GM10248 (cell line): ENCODE measurements at regions not wholly inside any gene's neighbourhood (a gene's known extent, or its start where the extent isn't known, plus 50 kb on each side); places are given as distances from the start of the nearest gene placed in this dataset.

Experiments used
- CTCF ChIA-PET: fragments of 300-600 bp; sonication (Branson Sonifier 250); formaldehyde crosslinking; extraction: SDS; loops from one replicate; lab custom pipeline; 2021; ENCODE audit warnings: antibody characterized with exemption; lab: Yijun Ruan, JAX
- POLR2A ChIA-PET: fragments of 350-650 bp; sonication (Branson Sonifier 250); formaldehyde crosslinking; extraction: SDS; loops from one replicate; lab custom pipeline; 2020; ENCODE audit warnings: antibody characterized with exemption; lab: Yijun Ruan, JAX
- DNase-seq: peaks from one replicate; pipeline ENCODE4 v3.0.0; 2012; ENCODE audit errors: extremely low spot score
- TF ChIP-seq, protein P1 (sequence below): IDR thresholded peaks from 2 replicates; pipeline ENCODE4 v1.5.1; 2012; ENCODE audit warnings: mild to moderate bottlenecking, low read depth; ENCODE audit errors: extremely low read depth, missing control alignments, control extremely low read depth

GRCh38 chr1:244230470-244230869 is 179.4 kb downstream of the ZBTB18 start:
- DNase-seq = no peak
- POLR2A ChIA-PET = no interaction called here
- CTCF ChIA-PET = interaction anchor here (1.6 kb wide), 1 partner anchor 8 kb away, joined by 5 read pairs; no protein-coding TSS in a partner anchor
- TF ChIP-seq, protein P1, sequence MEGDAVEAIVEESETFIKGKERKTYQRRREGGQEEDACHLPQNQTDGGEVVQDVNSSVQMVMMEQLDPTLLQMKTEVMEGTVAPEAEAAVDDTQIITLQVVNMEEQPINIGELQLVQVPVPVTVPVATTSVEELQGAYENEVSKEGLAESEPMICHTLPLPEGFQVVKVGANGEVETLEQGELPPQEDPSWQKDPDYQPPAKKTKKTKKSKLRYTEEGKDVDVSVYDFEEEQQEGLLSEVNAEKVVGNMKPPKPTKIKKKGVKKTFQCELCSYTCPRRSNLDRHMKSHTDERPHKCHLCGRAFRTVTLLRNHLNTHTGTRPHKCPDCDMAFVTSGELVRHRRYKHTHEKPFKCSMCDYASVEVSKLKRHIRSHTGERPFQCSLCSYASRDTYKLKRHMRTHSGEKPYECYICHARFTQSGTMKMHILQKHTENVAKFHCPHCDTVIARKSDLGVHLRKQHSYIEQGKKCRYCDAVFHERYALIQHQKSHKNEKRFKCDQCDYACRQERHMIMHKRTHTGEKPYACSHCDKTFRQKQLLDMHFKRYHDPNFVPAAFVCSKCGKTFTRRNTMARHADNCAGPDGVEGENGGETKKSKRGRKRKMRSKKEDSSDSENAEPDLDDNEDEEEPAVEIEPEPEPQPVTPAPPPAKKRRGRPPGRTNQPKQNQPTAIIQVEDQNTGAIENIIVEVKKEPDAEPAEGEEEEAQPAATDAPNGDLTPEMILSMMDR = no peak

GRCh38 chr1:244231193-244231571 is 180.1 kb downstream of the ZBTB18 start:
- POLR2A ChIA-PET = no interaction called here
- TF ChIP-seq, protein P1 = no peak
- DNase-seq = no peak
- CTCF ChIA-PET = no interaction called here

DNA sequence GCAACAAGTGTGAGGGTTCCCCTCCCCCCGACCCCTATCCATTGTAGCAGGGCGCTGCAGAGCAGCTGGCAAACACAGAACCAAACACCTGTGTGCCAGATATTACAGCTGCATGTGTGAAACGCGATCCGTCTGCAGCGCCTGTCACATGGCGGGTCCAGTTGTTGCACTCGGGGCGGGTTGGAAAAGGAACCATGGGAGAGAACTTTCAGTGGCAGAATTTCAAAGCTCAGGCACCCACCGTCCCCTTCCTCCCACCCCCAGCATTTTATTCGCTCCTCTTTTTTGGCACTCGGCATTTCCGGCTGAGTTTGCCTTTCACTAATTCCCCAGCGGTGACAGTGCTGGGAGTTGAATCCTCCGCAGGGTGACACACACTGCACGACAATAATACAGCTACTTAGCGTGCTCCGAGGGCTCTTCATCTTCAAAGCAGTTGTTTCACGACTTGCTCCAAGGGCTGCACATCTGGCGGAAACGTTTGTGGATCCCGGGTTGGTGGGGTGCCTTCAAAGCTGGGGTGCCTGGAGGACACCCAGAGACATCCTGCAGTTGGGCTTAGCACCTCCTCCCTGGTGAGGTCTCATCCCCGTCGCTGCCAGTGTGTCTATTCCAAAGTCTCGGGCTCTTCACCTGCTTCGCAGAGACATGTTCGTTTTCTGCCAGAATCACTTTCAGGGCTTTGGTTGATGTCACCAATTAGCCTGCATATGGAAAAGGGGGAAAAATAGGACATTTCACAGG is 180.7 kb downstream of the ZBTB18 start:
- POLR2A ChIA-PET = no interaction called here
- no peak for DNase-seq
- CTCF ChIA-PET = no interaction called here
- TF ChIP-seq, protein P1 = no peak

- CTCF ChIA-PET = interaction anchor here (1.1 to 1.9 kb wide), 3 partner anchors 8 to 32 kb away, joined by 3 to 4 read pairs (median 3); no protein-coding TSS in a partner anchor
- DNase-seq = no peak
- TF ChIP-seq, protein P1 = no peak
- POLR2A ChIA-PET = no interaction called here
Observed at GRCh38 chr1:244234009-244234643, 183.0 kb downstream of the ZBTB18 start.

- DNase-seq = no peak
- TF ChIP-seq, protein P1 = no peak
- POLR2A ChIA-PET = no interaction called here
- CTCF ChIA-PET = interaction anchor here (1.3 to 1.9 kb wide), 2 partner anchors 9 to 14 kb away, joined by 3 to 4 read pairs; no protein-coding TSS in a partner anchor
Observed at GRCh38 chr1:244235157-244235556, 184.1 kb downstream of the ZBTB18 start.

- no peak for DNase-seq
- ChIA-PET CTCF (no interaction called here), POLR2A (no interaction called here)
- TF ChIP-seq, protein P1 = no peak
Observed at GRCh38 chr1:244236101-244236500, 185.0 kb downstream of the ZBTB18 start.
